Psoas muscle (tissue), 7 donors: ENCODE measurements at regions not wholly inside any gene's neighbourhood (a gene's known extent, or its start where the extent isn't known, plus 50 kb on each side); places are given as distances from the start of the nearest gene placed in this dataset.
A peak's percentile ranks its signal among the peaks of the same experiment; 100 is the strongest.

ENCODE experiments used
- ATAC-seq, 4 donors: fragments of 200-7000 bp; cut with Tn5 transposase; one replicate each; pipeline ENCODE4 v1.9.1; 2020; ENCODE audit warnings: moderate library complexity in 3 of 4, mild to moderate bottlenecking in 2 of 4
- DNase-seq, 2 donors: peaks; one replicate each; pipeline ENCODE4 v3.0.0-alpha.2; 2020
- H3K27ac ChIP-seq: fragments of 200-600 bp; one replicate; pipeline ENCODE4 v1.8.0; 2022
- H3K27me3 ChIP-seq, 3 donors: fragments of 200-600 bp in 1 of 3; one replicate each; pipeline versions ENCODE4 v1.6.1 to v1.8.0; 2013 to 2022; ENCODE audit warnings: low read length in 2 of 3, mild to moderate bottlenecking in 2 of 3, moderate library complexity in 1 of 3; ENCODE audit not compliant: insufficient read depth in 3 of 3
- H3K36me3 ChIP-seq, 2 donors: fragments of 200-600 bp in 1 of 2; one replicate each; pipeline versions ENCODE4 v1.6.1 to v1.8.0; 2013 to 2022; ENCODE audit warnings: low read depth in 1 of 2, mild to moderate bottlenecking in 1 of 2, moderate library complexity in 1 of 2; ENCODE audit not compliant: insufficient read depth in 1 of 2
- H3K4me1 ChIP-seq: fragments of 200-600 bp; one replicate; pipeline ENCODE4 v1.8.0; 2022
- H3K4me3 ChIP-seq: fragments of 200-600 bp; one replicate; pipeline ENCODE4 v1.8.0; 2022; ENCODE audit warnings: mild to moderate bottlenecking
- H3K9me3 ChIP-seq: fragments of 200-600 bp; one replicate; pipeline ENCODE4 v1.8.0; 2022
- CTCF ChIP-seq: fragments of 200-600 bp; IDR thresholded peaks from one replicate; pipeline ENCODE4 v1.8.0; 2022; ENCODE audit warnings: antibody characterized with exemption
- WGBS, 3 donors: extraction: QIAGEN DNeasy Blood & Tissue Kit; methylation state at CpG; one replicate each; pipeline versions ENCODE4 v1.1.6 to v1.1.7; 2013; 5-methylcytosine and 5-hydroxymethylcytosine counted together
- intact Hi-C, 2 donors: fragments of 100-400 bp; cut with DNase I; formaldehyde crosslinking; loops; one replicate each; pipeline versions ENCODE4 v1.11.0 to v1.14.2; 2022
- donor health status: healthy with polysubstance abuse.
- donor health status: DM: no; HTN: no; CAD: no; lungs with moderate emphysema.
- donor health status: Bipolar disorder and iron deficiency.
- donor health status: healthy.
- donor health status: DM: yes; HTN: yes; CAD: no.
- donor health status: DM: no; HTN: no; CAD: no.
- donor health status: DM: yes; HTN: yes; CAD: no.

GRCh38 chr5:67605730-67606585, 409.4 kb upstream of the CD180 start:
- Histone ChIP-seq H3K36me3 (no peaks in the 10 kb centered on the region), H3K27ac (no peak overlapping the region), H3K4me3 (no peak overlapping the region), H3K9me3 (no peaks in the 10 kb centered on the region), H3K4me1 (no peaks in the 10 kb centered on the region), H3K27me3 (peaks cover 0 to 3% (median 0%) of the 10 kb centered on the region in 3 donors)
- intact Hi-C loops, result loop anchor here in 1 of 2 donors (1.0 kb wide), 1 partner anchor 165 kb away; no protein-coding TSS in a partner anchor
- ATAC-seq, result no peak
- DNase-seq, result no peak
- 85 to 90% (median 85%) methylated on average over 9 of the region's 9 CpGs for WGBS, 3 donors
- no peak for TF ChIP-seq CTCF

- ATAC-seq, result no peak
- H3K4me3 ChIP-seq, result no peak overlapping the region
- no peaks in the 10 kb centered on the region for H3K36me3 ChIP-seq
- H3K27me3 ChIP-seq, result no peaks in the 10 kb centered on the region
- no peaks in the 10 kb centered on the region for H3K4me1 ChIP-seq
- intact Hi-C loops, result no loop called here
- H3K27ac ChIP-seq, result no peak overlapping the region
- no peak for DNase-seq
- TF ChIP-seq CTCF, result no peak
- WGBS, 3 donors, result 58 to 82% (median 64%) methylated on average over 3 of the region's 3 CpGs
- H3K9me3 ChIP-seq, result no peaks in the 10 kb centered on the region
Measured at GRCh38 chr5:67591491-67591890, 394.9 kb upstream of the CD180 start.

GRCh38 chr5:67588389-67588788, 391.8 kb upstream of the CD180 start:
- no peaks in the 10 kb centered on the region for H3K4me1 ChIP-seq
- intact Hi-C loops, result no loop called here
- no peaks in the 10 kb centered on the region for H3K27me3 ChIP-seq
- no peaks in the 10 kb centered on the region for H3K9me3 ChIP-seq
- WGBS, 3 donors, result 61 to 83% (median 79%) methylated on average over 2 of the region's 2 CpGs
- H3K27ac ChIP-seq, result no peak overlapping the region
- no peak for ATAC-seq
- DNase-seq, result no peak
- no peak overlapping the region for H3K4me3 ChIP-seq
- H3K36me3 ChIP-seq, result no peaks in the 10 kb centered on the region
- no peak for TF ChIP-seq CTCF

GRCh38 chr5:67581203-67581602, 384.6 kb upstream of the CD180 start:
- ATAC-seq, result peak in 3 of 4 donors; percentile 66 to 83 (median 76)
- H3K27me3 ChIP-seq, result no peaks in the 10 kb centered on the region

More at GRCh38 chr5:67581203-67581602, 384.6 kb upstream of the CD180 start:
- TF ChIP-seq CTCF, result no peak
- H3K27ac ChIP-seq, result no peak overlapping the region
- no peaks in the 10 kb centered on the region for H3K36me3 ChIP-seq
- intact Hi-C loops, result no loop called here
- no peaks in the 10 kb centered on the region for H3K4me1 ChIP-seq
- no peak overlapping the region for H3K4me3 ChIP-seq
- DNase-seq, result no peak
- no peaks in the 10 kb centered on the region for H3K9me3 ChIP-seq
